GOT3 (cell line): ENCODE measurements at regions not wholly inside any gene's neighbourhood (a gene's known extent, or its start where the extent isn't known, plus 50 kb on each side); places are given as distances from the start of the nearest gene placed in this dataset.

Experiments
- DNase-seq: peaks from one replicate; lab custom pipeline; 2025; ENCODE audit warnings: mixed read lengths; lab: John Stamatoyannopoulos, UW

GRCh38 chr2:12254280-12254860, 462.4 kb upstream of the TRIB2 start:
- DNase-seq, result no peak

- no peak for DNase-seq
Measured at GRCh38 chr2:12256206-12256605, 460.5 kb upstream of the TRIB2 start.

- DNase-seq, result no peak
Measured at GRCh38 chr2:12257476-12257875, 459.3 kb upstream of the TRIB2 start.

GRCh38 chr2:12259493-12259892, 457.2 kb upstream of the TRIB2 start:
- no peak for DNase-seq

GRCh38 chr2:12261986-12262680, 454.6 kb upstream of the TRIB2 start:
- no peak for DNase-seq

- DNase-seq, result no peak
Measured at GRCh38 chr2:12262681-12263436, 453.9 kb upstream of the TRIB2 start.

- DNase-seq, result no peak
Measured at GRCh38 chr2:12263730-12264129, 453.0 kb upstream of the TRIB2 start.

- DNase-seq, result no peak
Measured at GRCh38 chr2:12264146-12264545, 452.6 kb upstream of the TRIB2 start.

- no peak for DNase-seq
Measured at GRCh38 chr2:12265646-12266045, 451.1 kb upstream of the TRIB2 start.

- no peak for DNase-seq
Measured at GRCh38 chr2:12267042-12267441, 449.7 kb upstream of the TRIB2 start.

GRCh38 chr2:12269041-12269972, 447.4 kb upstream of the TRIB2 start:
- DNase-seq, result no peak

GRCh38 chr2:12270876-12271588, 445.7 kb upstream of the TRIB2 start:
- no peak for DNase-seq

GRCh38 chr2:12271589-12271984, 445.1 kb upstream of the TRIB2 start:
- no peak for DNase-seq

GRCh38 chr2:12273111-12273510, 443.6 kb upstream of the TRIB2 start:
- no peak for DNase-seq

- DNase-seq, result no peak
Measured at GRCh38 chr2:12274591-12274990, 442.1 kb upstream of the TRIB2 start.

GRCh38 chr2:12277241-12278034, 439.3 kb upstream of the TRIB2 start:
- DNase-seq, result no peak

- DNase-seq, result no peak
Measured at GRCh38 chr2:12278217-12278750, 438.5 kb upstream of the TRIB2 start.

GRCh38 chr2:12282780-12283695, 433.7 kb upstream of the TRIB2 start:
- no peak for DNase-seq

- no peak for DNase-seq
Measured at GRCh38 chr2:12284037-12284436, 432.7 kb upstream of the TRIB2 start.
